Upper lobe of left lung (tissue), 6 donors: ENCODE measurements at regions not wholly inside any gene's neighbourhood (a gene's known extent, or its start where the extent isn't known, plus 50 kb on each side); places are given as distances from the start of the nearest gene placed in this dataset.

Experiments
- ATAC-seq, 2 donors: fragments of 200-7000 bp; cut with Tn5 transposase; one replicate each; pipeline ENCODE4 v1.9.1; 2022; ENCODE audit warnings: mild to moderate bottlenecking in 2 of 2, moderate library complexity in 2 of 2; ENCODE audit not compliant: low FRiP score in 2 of 2
- DNase-seq, 2 donors: peaks; one replicate each; pipeline ENCODE4 v3.0.0-alpha.2; 2019 to 2020
- H3K27ac ChIP-seq, 4 donors: fragments of 200-600 bp; sonication (generic); one replicate each; pipeline ENCODE4 v1.5.1; 2016 to 2019
- H3K27me3 ChIP-seq, 4 donors: fragments of 200-600 bp; sonication (generic); one replicate each; pipeline ENCODE4 v1.5.1; 2017 to 2019
- H3K36me3 ChIP-seq, 4 donors: fragments of 200-600 bp; sonication (generic); one replicate each; pipeline ENCODE4 v1.5.1; 2016 to 2019
- H3K4me1 ChIP-seq, 4 donors: fragments of 200-600 bp; sonication (generic); one replicate each; pipeline ENCODE4 v1.5.1; 2018 to 2019
- H3K4me3 ChIP-seq, 4 donors: fragments of 200-600 bp; sonication (generic); one replicate each; pipeline ENCODE4 v1.5.1; 2017 to 2019; ENCODE audit warnings: mild to moderate bottlenecking in 2 of 4, moderate library complexity in 1 of 4
- H3K9me3 ChIP-seq, 4 donors: fragments of 200-600 bp; sonication (generic); one replicate each; pipeline ENCODE4 v1.5.1; 2018 to 2019
- EP300 ChIP-seq, 4 donors: sonication (generic); formaldehyde crosslinking; IDR thresholded peaks; one replicate each; pipeline ENCODE4 v1.5.1; 2017; ENCODE audit warnings: antibody characterized with exemption in 4 of 4, control low read depth in 2 of 4
- POLR2A ChIP-seq, 4 donors: fragments of 450-650 bp; IDR thresholded peaks; one replicate each; pipeline ENCODE4 v1.5.1; 2016 to 2017; ENCODE audit warnings: antibody characterized with exemption in 4 of 4, mild to moderate bottlenecking in 2 of 4
- POLR2AphosphoS5 ChIP-seq, 2 donors: sonication (generic); formaldehyde crosslinking; IDR thresholded peaks; one replicate each; pipeline ENCODE4 v1.5.1; 2017; ENCODE audit warnings: antibody characterized with exemption in 2 of 2
- WGBS, 2 donors: methylation state at CpG; one replicate each; pipeline ENCODE4 v1.1.5; 2017 to 2018; 5-methylcytosine and 5-hydroxymethylcytosine counted together
- TF ChIP-seq, protein P1 (sequence below), 6 experiments: fragments of 450-650 bp in 4 of 6; fragments of 200-600 bp in 2 of 6; sonication (generic) in 2 of 6; IDR thresholded peaks; one replicate each; pipeline ENCODE4 v1.5.1; 2016 to 2019; ENCODE audit warnings: antibody characterized with exemption in 6 of 6
- donor health status: DM: no; HTN: no; CAD: no; lungs with moderate emphysema.
- donor health status: DM: no; HTN: yes; CAD: no; lungs with severe emphysema.

DNA sequence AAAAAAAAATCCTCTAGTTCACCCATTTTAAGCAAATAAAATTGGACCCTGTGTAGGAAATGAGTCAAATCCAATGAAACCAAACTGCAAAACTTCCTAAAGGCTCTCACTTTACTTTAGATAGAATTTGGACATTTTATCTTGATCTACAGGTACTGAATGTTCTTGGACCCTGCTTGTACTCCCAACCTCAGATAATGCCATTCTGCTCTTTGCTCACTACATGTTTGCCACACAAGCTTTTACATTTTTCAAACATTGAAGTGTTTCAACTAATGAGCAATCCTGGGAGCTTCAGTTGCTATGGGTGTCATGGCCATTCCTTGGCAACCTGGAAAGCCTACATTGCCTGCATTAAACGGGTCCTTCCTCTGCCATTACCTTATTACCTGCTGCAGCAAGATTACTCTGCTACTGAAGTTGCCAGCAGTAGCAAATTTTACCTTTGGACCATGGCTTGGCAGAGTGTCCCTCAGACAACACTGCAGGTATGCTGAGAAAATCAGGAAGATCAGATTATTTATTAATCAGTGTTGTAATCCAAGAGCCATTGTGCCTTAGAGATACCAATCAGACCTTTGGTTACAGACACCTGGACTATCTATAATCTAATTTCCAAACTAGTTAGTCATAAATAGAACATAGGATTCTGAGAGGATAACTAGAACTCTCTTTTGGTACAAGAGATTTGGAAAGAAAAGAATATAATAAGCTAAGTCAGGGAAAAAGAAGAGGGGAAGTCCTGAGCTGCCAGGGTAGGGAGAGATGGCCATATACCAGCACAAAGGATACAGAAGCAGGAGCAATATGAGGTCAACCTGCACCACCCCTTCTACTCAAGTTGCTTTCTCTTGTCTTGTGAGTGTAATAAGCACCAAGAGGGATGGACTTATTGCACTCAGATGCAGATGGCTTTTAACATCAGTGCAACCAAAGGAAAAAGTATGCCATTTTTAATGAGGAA, 293.3 kb upstream of the TFPI start:
- TF ChIP-seq, protein P1, sequence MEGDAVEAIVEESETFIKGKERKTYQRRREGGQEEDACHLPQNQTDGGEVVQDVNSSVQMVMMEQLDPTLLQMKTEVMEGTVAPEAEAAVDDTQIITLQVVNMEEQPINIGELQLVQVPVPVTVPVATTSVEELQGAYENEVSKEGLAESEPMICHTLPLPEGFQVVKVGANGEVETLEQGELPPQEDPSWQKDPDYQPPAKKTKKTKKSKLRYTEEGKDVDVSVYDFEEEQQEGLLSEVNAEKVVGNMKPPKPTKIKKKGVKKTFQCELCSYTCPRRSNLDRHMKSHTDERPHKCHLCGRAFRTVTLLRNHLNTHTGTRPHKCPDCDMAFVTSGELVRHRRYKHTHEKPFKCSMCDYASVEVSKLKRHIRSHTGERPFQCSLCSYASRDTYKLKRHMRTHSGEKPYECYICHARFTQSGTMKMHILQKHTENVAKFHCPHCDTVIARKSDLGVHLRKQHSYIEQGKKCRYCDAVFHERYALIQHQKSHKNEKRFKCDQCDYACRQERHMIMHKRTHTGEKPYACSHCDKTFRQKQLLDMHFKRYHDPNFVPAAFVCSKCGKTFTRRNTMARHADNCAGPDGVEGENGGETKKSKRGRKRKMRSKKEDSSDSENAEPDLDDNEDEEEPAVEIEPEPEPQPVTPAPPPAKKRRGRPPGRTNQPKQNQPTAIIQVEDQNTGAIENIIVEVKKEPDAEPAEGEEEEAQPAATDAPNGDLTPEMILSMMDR (IDR thresholded peaks at IDR 0.05), result no peak
- Histone ChIP-seq H3K27ac (no peak overlapping the region), H3K27me3 (no peaks in the 10 kb centered on the region), H3K4me3 (no peak overlapping the region), H3K36me3 (no peaks in the 10 kb centered on the region), H3K9me3 (no peaks in the 10 kb centered on the region), H3K4me1 (no peaks in the 10 kb centered on the region)
- ATAC-seq (no peak), DNase-seq (no peak)
- 75 to 89% methylated on average over 1 of the region's 1 CpG for WGBS, 2 donors

DNA sequence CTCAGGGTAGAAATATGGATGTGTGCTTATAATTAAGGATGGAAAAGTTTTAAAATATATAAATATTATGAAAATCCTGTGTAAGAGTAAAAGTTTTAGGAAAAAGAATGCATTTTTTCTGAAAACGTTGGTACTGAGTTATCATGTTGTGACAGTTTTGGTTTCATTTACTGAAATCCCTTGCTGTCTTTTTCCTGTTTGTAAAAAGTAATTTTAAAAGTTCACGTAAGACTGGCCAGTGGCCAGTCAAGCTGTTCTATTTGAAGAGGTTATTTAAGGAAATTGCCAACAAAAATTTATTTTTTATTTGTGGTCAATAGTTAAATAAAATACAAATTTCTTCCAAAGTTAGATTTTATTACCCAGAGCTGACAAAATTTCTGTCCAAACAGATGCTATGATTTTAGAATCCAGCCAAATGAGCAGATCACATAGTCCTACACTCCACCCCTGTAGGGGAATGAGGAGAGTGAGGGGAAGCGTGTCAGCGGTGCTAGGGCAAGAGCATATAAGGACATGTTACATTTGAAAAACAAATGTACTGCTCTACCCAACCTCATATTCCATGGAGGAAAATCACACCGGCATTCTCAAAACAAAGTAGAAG, 297.8 kb upstream of the TFPI start:
- TF ChIP-seq, protein P1 (IDR thresholded peaks at IDR 0.05), result no peak
- TF ChIP-seq EP300 (IDR thresholded peaks at IDR 0.05), result no peak
- no peaks in the 10 kb centered on the region for H3K9me3 ChIP-seq
- no peak for ATAC-seq
- H3K4me3 ChIP-seq, result no peak overlapping the region
- H3K36me3 ChIP-seq, result no peaks in the 10 kb centered on the region
- H3K4me1 ChIP-seq, result no peaks in the 10 kb centered on the region
- WGBS, 2 donors, result 61 to 62% methylated on average over 5 of the region's 5 CpGs
- no peaks in the 10 kb centered on the region for H3K27me3 ChIP-seq
- no peak overlapping the region for H3K27ac ChIP-seq
- DNase-seq, result no peak

DNA sequence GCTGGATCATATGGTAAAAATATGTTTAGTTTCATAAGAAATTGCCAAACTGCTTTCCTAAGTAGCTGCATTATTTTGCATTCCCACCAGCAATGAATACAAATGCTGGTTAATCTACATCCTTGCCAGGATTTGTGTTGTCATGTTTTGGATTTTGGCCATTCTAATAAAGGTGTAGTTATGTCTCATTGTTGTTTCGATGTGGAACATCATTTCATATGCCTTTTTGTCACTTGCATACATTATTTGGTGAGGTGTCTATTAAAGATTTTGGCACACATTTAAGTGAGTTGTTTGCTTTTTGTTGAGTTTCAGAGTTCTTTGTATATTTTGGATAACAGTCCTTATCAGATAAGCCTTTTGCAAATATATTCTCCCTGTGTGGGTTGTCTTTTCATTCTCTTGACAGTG, 299.2 kb upstream of the TFPI start:
- ATAC-seq, result no peak
- no peak for DNase-seq
- Histone ChIP-seq H3K27me3 (no peaks in the 10 kb centered on the region), H3K4me3 (no peak overlapping the region), H3K9me3 (no peaks in the 10 kb centered on the region), H3K36me3 (no peaks in the 10 kb centered on the region), H3K27ac (no peak overlapping the region), H3K4me1 (no peaks in the 10 kb centered on the region)
- TF ChIP-seq POLR2AphosphoS5 (IDR thresholded peaks at IDR 0.05) (no peak), EP300 (IDR thresholded peaks at IDR 0.05) (no peak), POLR2A (IDR thresholded peaks at IDR 0.05) (no peak)
- TF ChIP-seq, protein P1 (IDR thresholded peaks at IDR 0.05), result no peak
- WGBS, 2 donors, result 58 to 65% methylated on average over 1 of the region's 1 CpG

DNA sequence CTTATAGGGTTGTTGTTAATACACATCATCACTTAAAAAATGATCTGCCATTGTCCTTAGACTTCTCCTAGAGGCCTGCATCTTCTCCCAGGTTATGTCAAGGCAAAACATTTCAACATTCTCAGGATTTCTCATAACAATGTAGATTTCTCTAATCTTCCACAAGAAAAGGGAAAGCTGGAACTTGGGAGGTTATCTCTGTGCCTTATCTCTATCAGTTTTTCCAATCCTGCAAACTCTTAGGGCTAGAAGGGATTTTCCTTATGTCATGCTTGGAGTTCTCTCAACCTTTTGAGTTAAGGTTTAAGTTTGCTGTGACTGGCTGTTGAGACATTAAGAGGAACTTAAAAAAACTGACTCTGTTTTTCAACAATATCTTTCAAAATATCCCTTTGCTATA, 300.6 kb upstream of the TFPI start:
- ATAC-seq (no peak), DNase-seq (no peak)
- Histone ChIP-seq H3K36me3 (no peaks in the 10 kb centered on the region), H3K4me3 (no peak overlapping the region), H3K9me3 (no peaks in the 10 kb centered on the region), H3K4me1 (no peaks in the 10 kb centered on the region), H3K27me3 (no peaks in the 10 kb centered on the region), H3K27ac (no peak overlapping the region)
- TF ChIP-seq EP300 (IDR thresholded peaks at IDR 0.05) (no peak), POLR2A (IDR thresholded peaks at IDR 0.05) (no peak), POLR2AphosphoS5 (IDR thresholded peaks at IDR 0.05) (no peak)
- TF ChIP-seq, protein P1 (IDR thresholded peaks at IDR 0.05), result no peak

DNA sequence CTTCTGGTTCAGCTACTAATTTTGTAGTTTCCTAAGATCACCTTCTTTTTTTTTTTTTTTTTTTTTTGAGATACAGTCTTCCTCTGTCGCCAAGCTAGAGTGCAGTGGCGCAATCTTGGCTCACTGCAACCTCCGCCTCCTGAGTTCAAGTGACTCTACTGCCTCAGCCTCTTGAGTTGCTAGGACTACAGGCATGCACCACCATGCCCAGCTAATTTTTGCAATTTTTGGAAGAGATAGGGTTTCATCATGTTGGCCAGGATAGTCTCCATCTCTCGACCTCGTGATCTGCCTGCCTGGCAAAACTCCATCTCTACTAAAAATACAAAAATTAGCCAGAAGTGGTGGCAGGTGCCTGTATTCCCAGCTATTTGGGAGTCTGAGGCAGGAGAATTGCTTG, 301.5 kb upstream of the TFPI start:
- H3K4me3 ChIP-seq, result no peak overlapping the region
- no peak for ATAC-seq
- WGBS, 2 donors, result 79% methylated on average over 5 of the region's 5 CpGs
- no peaks in the 10 kb centered on the region for H3K9me3 ChIP-seq
- H3K27ac ChIP-seq, result no peak overlapping the region
- TF ChIP-seq POLR2A (IDR thresholded peaks at IDR 0.05), result no peak
- TF ChIP-seq, protein P1 (IDR thresholded peaks at IDR 0.05), result no peak
- TF ChIP-seq POLR2AphosphoS5 (IDR thresholded peaks at IDR 0.05), result no peak
- TF ChIP-seq EP300 (IDR thresholded peaks at IDR 0.05), result no peak
- H3K27me3 ChIP-seq, result no peaks in the 10 kb centered on the region
- DNase-seq, result peak in 1 of 2 donors; percentile 68
- no peaks in the 10 kb centered on the region for H3K36me3 ChIP-seq
- H3K4me1 ChIP-seq, result no peaks in the 10 kb centered on the region
